GM23248 (cell line): ENCODE measurements at regions not wholly inside any gene's neighbourhood (a gene's known extent, or its start where the extent isn't known, plus 50 kb on each side); places are given as distances from the start of the nearest gene placed in this dataset.
A peak's percentile ranks its signal among the peaks of the same experiment; 100 is the strongest.

Experiments
- DNase-seq: peaks from one replicate; pipeline ENCODE4 v3.0.0-alpha.2; 2015
- H2AFZ ChIP-seq: fragments of 200-600 bp; sonication (generic); 2 replicates; pipeline ENCODE4 v1.6.1; 2016; ENCODE audit warnings: antibody characterized with exemption
- H3F3A ChIP-seq: fragments of 200-600 bp; sonication (generic); 2 replicates; pipeline ENCODE4 v1.6.1; 2016; ENCODE audit warnings: mild to moderate bottlenecking, antibody characterized with exemption, mixed run types; ENCODE audit not compliant: insufficient read depth
- H3K27ac ChIP-seq: fragments of 200-600 bp; sonication (generic); 2 replicates; pipeline ENCODE4 v1.5.1; 2016; ENCODE audit warnings: mild to moderate bottlenecking
- H3K27me3 ChIP-seq: fragments of 200-600 bp; sonication (generic); replicated peaks from 2 replicates; pipeline ENCODE4 v1.6.1; 2016; ENCODE audit warnings: mild to moderate bottlenecking; ENCODE audit not compliant: insufficient read depth
- H3K36me3 ChIP-seq: fragments of 200-600 bp; sonication (generic); 2 replicates; pipeline ENCODE4 v1.6.1; 2016; ENCODE audit warnings: low read depth, mild to moderate bottlenecking
- H3K4me1 ChIP-seq: fragments of 200-600 bp; sonication (generic); 2 replicates; pipeline ENCODE4 v1.6.1; 2016; ENCODE audit warnings: mild to moderate bottlenecking; ENCODE audit not compliant: insufficient read depth
- H3K4me2 ChIP-seq: fragments of 200-600 bp; sonication (generic); one replicate; pipeline ENCODE4 v1.6.1; 2016; ENCODE audit warnings: mild to moderate bottlenecking; ENCODE audit not compliant: unreplicated experiment
- H3K4me3 ChIP-seq: fragments of 200-600 bp; sonication (generic); 2 replicates; pipeline ENCODE4 v1.5.1; 2016; ENCODE audit warnings: mild to moderate bottlenecking
- H3K79me2 ChIP-seq: fragments of 200-600 bp; sonication (generic); 2 replicates; pipeline ENCODE4 v1.6.1; 2016; ENCODE audit warnings: mild to moderate bottlenecking; ENCODE audit not compliant: insufficient read depth
- H3K9ac ChIP-seq: fragments of 200-600 bp; sonication (generic); 2 replicates; pipeline ENCODE4 v1.6.1; 2016; ENCODE audit warnings: mild to moderate bottlenecking
- H3K9me2 ChIP-seq: fragments of 200-600 bp; sonication (generic); 2 replicates; pipeline ENCODE4 v1.6.1; 2016; ENCODE audit warnings: mixed run types, mild to moderate bottlenecking, moderate library complexity; ENCODE audit not compliant: insufficient read depth
- H3K9me3 ChIP-seq: fragments of 200-600 bp; sonication (generic); one replicate; pipeline ENCODE4 v1.6.1; 2017; ENCODE audit warnings: low read depth
- H4K20me1 ChIP-seq: fragments of 200-600 bp; sonication (generic); 2 replicates; pipeline ENCODE4 v1.6.0; 2016; ENCODE audit not compliant: insufficient read depth
- EZH2 ChIP-seq: fragments of 200-600 bp; sonication (generic); IDR thresholded peaks from 2 replicates; pipeline ENCODE4 v1.6.1; 2018; ENCODE audit warnings: antibody characterized with exemption, mild to moderate bottlenecking; ENCODE audit not compliant: insufficient read depth, poor library complexity, severe bottlenecking
- EZH2phosphoT487 ChIP-seq: fragments of 200-600 bp; sonication (generic); IDR thresholded peaks from 2 replicates; pipeline ENCODE4 v1.6.1; 2018; ENCODE audit warnings: antibody characterized with exemption, moderate library complexity, mild to moderate bottlenecking, low read depth; ENCODE audit not compliant: insufficient read depth
- WGBS, 2 experiments: methylation state at CpG; one replicate each; pipeline ENCODE4 v1.1.6; 2015 to 2017; ENCODE audit warnings: low lambda C conversion rate in 2 of 2, low coverage in 1 of 2; ENCODE audit errors: missing lambda C conversion rate in 2 of 2; 5-methylcytosine and 5-hydroxymethylcytosine counted together
- in situ Hi-C: fragments of 300-500 bp; cut with MboI; formaldehyde crosslinking; loops from 2 replicates; pipeline ENCODE4 v1.15.0; 2020

DNA sequence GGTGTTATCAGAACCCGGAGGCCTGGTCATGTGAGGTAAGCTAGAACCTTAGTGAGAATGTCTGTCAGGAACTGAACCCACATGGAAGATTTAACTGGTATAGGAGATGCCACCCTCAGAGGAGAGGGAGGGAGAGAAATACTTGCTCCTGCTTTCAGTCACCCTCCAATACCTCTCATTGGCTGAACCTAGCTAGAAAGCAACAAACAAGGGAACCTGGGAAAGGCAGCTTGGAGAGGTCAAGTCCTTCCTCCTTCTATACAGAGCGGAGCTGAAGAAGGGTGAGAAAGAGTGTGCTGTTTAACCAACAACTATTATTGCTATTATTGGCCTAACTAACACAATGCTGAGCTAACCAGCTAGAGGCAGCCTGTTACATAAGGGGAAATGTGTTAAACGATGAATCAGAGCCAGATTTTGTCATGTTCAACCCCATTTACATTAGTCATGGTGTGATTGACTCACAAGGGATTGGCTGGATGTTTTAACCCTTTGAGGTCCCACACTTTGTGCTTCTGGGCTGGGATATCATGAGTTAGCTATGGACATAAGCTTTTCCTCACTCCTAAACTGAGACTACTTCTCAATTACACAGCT, 96.5 kb upstream of the ESX1 start:
- Histone ChIP-seq H4K20me1 (no peaks in the 10 kb centered on the region), H3K27ac (peak overlapping the region; percentile 60), H3K4me2 (peak overlapping the region; percentile 28), H2AFZ (peak overlapping the region; percentile 60; the same call in 1 of the 2 replicates), H3K9me2 (no peaks in the 10 kb centered on the region), H3K9me3 (no peaks in the 10 kb centered on the region), H3K4me3 (no peak overlapping the region), H3K36me3 (no peaks in the 10 kb centered on the region), H3F3A (peaks cover 7% of the 10 kb centered on the region; the same call in 1 of the 2 replicates), H3K4me1 (peaks cover 15% of the 10 kb centered on the region), H3K27me3 (no peaks in the 10 kb centered on the region), H3K79me2 (no peaks in the 10 kb centered on the region), H3K9ac (0 out of 2 replicates have a peak overlapping the region, but pooled peaks have one; percentile 21)
- in situ Hi-C loops, result no loop called here
- TF ChIP-seq EZH2 (no peak), EZH2phosphoT487 (no peak)
- whole genome bisulfite sequencing, 2 experiments, result 25 to 43% methylated on average over 2 to 3 of the region's 3 CpGs
- peak; percentile 91 for DNase-seq

DNA sequence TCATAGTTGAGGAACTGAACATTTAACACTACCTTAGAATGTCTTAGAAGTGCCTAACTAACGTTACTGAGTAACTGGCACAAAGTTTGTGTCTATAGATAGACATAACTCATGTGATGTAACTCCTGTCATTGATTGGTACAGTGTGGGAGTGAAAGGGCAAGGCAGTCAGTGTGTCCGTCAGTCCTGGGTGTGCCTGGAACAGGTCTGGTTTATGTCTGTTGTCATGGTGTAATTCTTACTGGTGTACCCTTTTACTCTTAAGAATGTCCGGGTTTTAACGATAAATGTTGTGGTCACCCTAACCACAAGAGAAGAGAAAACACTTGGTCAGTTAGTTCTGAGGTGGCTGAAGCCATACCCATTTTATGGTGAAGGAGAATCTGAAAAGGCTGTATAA, 93.1 kb upstream of the ESX1 start:
- 0 to 22% methylated on average over 3 to 4 of the region's 4 CpGs for WGBS, 2 experiments
- no peaks in the 10 kb centered on the region for H3K79me2 ChIP-seq
- peak; percentile 10 for DNase-seq

DNA sequence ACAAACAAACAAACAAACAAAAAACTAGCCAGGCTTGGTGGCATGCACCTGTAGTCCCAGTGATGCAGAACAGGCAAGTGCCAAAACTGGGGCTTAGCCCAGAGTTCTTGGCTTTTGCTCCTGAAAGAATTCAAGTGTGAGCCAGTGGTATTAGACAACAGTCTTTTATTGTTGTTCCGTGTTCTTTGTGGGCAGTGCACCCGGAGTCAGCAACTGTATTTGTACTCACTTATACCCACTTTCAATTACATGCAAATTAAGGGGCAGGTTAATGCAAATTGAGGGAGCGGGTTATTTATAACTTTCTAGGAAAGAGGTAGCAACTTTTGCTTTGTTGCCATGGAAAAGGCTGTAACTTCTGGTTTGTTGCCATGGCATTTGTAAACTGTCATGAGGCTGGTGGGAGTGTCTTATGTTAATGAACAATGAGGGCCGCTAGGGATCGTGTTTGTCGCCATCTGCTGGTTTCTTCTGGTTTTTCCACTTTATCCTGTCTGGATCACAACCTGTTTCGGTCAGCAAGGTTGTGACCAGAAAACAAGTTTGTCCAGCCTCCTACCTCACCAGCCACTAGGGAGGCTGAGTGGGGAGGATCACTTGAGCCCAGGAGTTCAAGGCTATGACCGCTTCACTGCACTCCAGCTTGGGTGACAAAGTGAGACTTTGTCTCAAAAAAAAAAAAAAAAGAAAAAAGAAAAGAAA, 88.8 kb upstream of the ESX1 start:
- no peaks in the 10 kb centered on the region for H4K20me1 ChIP-seq
- H2AFZ ChIP-seq, result no peak overlapping the region
- no peaks in the 10 kb centered on the region for H3K9me2 ChIP-seq
- peak overlapping the region; percentile 20 for H3K27ac ChIP-seq
- in situ Hi-C loops, result no loop called here
- H3K4me1 ChIP-seq, result no peaks in the 10 kb centered on the region
- TF ChIP-seq EZH2phosphoT487, result no peak
- no peak for TF ChIP-seq EZH2
- H3K27me3 ChIP-seq, result no peaks in the 10 kb centered on the region
- no peak overlapping the region for H3K9ac ChIP-seq
- peak; percentile 88 for DNase-seq
- WGBS, 2 experiments, result 26% methylated on average over 8 of the region's 8 CpGs
- no peak overlapping the region for H3K4me2 ChIP-seq
- H3K79me2 ChIP-seq, result no peaks in the 10 kb centered on the region
- H3K9me3 ChIP-seq, result no peaks in the 10 kb centered on the region
- no peaks in the 10 kb centered on the region for H3F3A ChIP-seq
- H3K36me3 ChIP-seq, result no peaks in the 10 kb centered on the region
- H3K4me3 ChIP-seq, result no peak overlapping the region

More for the DNA sequence above, 93.1 kb upstream of the ESX1 start:
- H3K9me3 ChIP-seq, result no peaks in the 10 kb centered on the region
- no peak overlapping the region for H3K4me3 ChIP-seq
- no peaks in the 10 kb centered on the region for H4K20me1 ChIP-seq
- no peak overlapping the region for H2AFZ ChIP-seq
- no peaks in the 10 kb centered on the region for H3K36me3 ChIP-seq
- H3K27ac ChIP-seq, result no peak overlapping the region
- H3K4me1 ChIP-seq, result peaks cover 15% of the 10 kb centered on the region
- peaks cover 7% of the 10 kb centered on the region; the same call in 1 of the 2 replicates for H3F3A ChIP-seq
- no peaks in the 10 kb centered on the region for H3K9me2 ChIP-seq
- H3K27me3 ChIP-seq, result no peaks in the 10 kb centered on the region
- no peak for TF ChIP-seq EZH2
- TF ChIP-seq EZH2phosphoT487, result no peak
- no peak overlapping the region for H3K9ac ChIP-seq
- no peak overlapping the region for H3K4me2 ChIP-seq
- in situ Hi-C loops, result no loop called here

DNA sequence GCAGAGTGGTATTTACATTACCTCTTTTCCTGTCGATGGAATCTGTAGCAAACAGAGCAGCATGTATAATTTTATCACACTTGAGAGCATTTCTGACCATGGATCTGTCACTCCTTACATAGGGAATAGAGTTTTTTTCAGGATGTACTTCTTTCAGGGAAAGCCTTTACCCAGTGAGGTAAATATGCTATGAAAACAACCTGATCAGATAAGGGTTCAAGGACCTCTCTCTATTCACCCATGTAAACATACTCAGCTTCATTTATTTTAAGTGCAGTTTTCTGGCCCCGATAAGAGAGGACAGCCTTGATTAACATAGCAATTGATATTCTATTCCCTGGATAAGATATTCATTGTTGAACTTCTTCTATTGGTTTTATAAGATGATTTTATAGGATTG, 87.3 kb upstream of the ESX1 start:
- Histone ChIP-seq H3K4me3 (no peak overlapping the region), H3K9me3 (no peaks in the 10 kb centered on the region), H3K9me2 (no peaks in the 10 kb centered on the region), H3K79me2 (no peaks in the 10 kb centered on the region), H3K36me3 (no peaks in the 10 kb centered on the region), H3K27ac (no peak overlapping the region), H2AFZ (no peak overlapping the region), H3K27me3 (no peaks in the 10 kb centered on the region), H3K4me2 (no peak overlapping the region), H4K20me1 (no peaks in the 10 kb centered on the region), H3F3A (no peaks in the 10 kb centered on the region), H3K4me1 (no peaks in the 10 kb centered on the region), H3K9ac (no peak overlapping the region)
- no peak for DNase-seq
- in situ Hi-C loops, result no loop called here
- 82% methylated on average over 2 of the region's 2 CpGs for WGBS, 2 experiments
- no peak for TF ChIP-seq EZH2
